Right lobe of liver (tissue), 6 donors: ENCODE measurements at regions not wholly inside any gene's neighbourhood (a gene's known extent, or its start where the extent isn't known, plus 50 kb on each side); places are given as distances from the start of the nearest gene placed in this dataset.

Source experiments
- ATAC-seq, 4 donors: fragments of 200-7000 bp; cut with Tn5 transposase; one replicate each; pipeline ENCODE4 v1.9.1; 2020; ENCODE audit warnings: mild to moderate bottlenecking in 4 of 4, moderate library complexity in 4 of 4
- DNase-seq, 3 donors: peaks; one replicate each; pipeline ENCODE4 v3.0.0-alpha.2; 2020
- H3K27ac ChIP-seq, 3 donors: fragments of 200-600 bp; one replicate each; pipeline ENCODE4 v1.8.0; 2022
- H3K27me3 ChIP-seq, 2 donors: fragments of 200-600 bp; one replicate each; pipeline ENCODE4 v1.8.0; 2022
- H3K36me3 ChIP-seq, 4 donors: fragments of 200-600 bp; sonication (generic) in 1 of 4; one replicate each; pipeline versions ENCODE4 v1.5.1 to v1.8.0; 2017 to 2022; ENCODE audit warnings: control low read depth in 1 of 4
- H3K4me1 ChIP-seq, 4 donors: fragments of 200-600 bp; sonication (generic) in 1 of 4; one replicate each; pipeline versions ENCODE4 v1.5.1 to v1.8.0; 2017 to 2022; ENCODE audit warnings: control low read depth in 1 of 4
- H3K4me3 ChIP-seq, 3 donors: fragments of 200-600 bp; one replicate each; pipeline ENCODE4 v1.8.0; 2022
- H3K9me3 ChIP-seq, 4 donors: fragments of 200-600 bp; sonication (generic) in 1 of 4; one replicate each; pipeline versions ENCODE4 v1.5.1 to v1.8.0; 2017 to 2022; ENCODE audit warnings: control low read depth in 1 of 4
- POLR2A ChIP-seq: fragments of 450-650 bp; IDR thresholded peaks from one replicate; pipeline ENCODE4 v1.6.1; 2017; ENCODE audit warnings: antibody characterized with exemption, mild to moderate bottlenecking
- WGBS: methylation state at CpG from one replicate; pipeline ENCODE4 v1.1.6; 2018; ENCODE audit warnings: low coverage, low lambda C conversion rate; ENCODE audit not compliant: insufficient coverage; ENCODE audit errors: missing lambda C conversion rate; 5-methylcytosine and 5-hydroxymethylcytosine counted together
- intact Hi-C, 2 donors: fragments of 100-400 bp; cut with DNase I; formaldehyde crosslinking; loops; one replicate each; pipeline versions ENCODE4 v1.11.2 to v1.14.1; 2022
- TF ChIP-seq, protein P1 (sequence below), 4 donors: fragments of 200-600 bp in 3 of 4; fragments of 450-650 bp in 1 of 4; IDR thresholded peaks; one replicate each; pipeline versions ENCODE4 v1.5.1 to v1.8.0; 2016 to 2022; ENCODE audit warnings: antibody characterized with exemption in 4 of 4, mild to moderate bottlenecking in 2 of 4
- donor health status: DM: no; HTN: yes; CAD: no.
- donor health status: DM: no; HTN: no; CAD: no.
- donor health status: DM: no; HTN: no; CAD: no.
- donor health status: DM: no; HTN: yes; CAD: no.
- donor health status: DM: no; HTN: yes; CAD: no.

GRCh38 chr15:61687124-61687523, 373.1 kb downstream of the VPS13C start:
- ATAC-seq = no peak
- Histone ChIP-seq H3K36me3 (no peaks in the 10 kb centered on the region), H3K9me3 (no peaks in the 10 kb centered on the region), H3K4me3 (no peak overlapping the region), H3K4me1 (peaks cover 0 to 28% (median 0%) of the 10 kb centered on the region in 4 donors), H3K27me3 (no peaks in the 10 kb centered on the region), H3K27ac (no peak overlapping the region)
- TF ChIP-seq POLR2A = no peak
- TF ChIP-seq, protein P1, sequence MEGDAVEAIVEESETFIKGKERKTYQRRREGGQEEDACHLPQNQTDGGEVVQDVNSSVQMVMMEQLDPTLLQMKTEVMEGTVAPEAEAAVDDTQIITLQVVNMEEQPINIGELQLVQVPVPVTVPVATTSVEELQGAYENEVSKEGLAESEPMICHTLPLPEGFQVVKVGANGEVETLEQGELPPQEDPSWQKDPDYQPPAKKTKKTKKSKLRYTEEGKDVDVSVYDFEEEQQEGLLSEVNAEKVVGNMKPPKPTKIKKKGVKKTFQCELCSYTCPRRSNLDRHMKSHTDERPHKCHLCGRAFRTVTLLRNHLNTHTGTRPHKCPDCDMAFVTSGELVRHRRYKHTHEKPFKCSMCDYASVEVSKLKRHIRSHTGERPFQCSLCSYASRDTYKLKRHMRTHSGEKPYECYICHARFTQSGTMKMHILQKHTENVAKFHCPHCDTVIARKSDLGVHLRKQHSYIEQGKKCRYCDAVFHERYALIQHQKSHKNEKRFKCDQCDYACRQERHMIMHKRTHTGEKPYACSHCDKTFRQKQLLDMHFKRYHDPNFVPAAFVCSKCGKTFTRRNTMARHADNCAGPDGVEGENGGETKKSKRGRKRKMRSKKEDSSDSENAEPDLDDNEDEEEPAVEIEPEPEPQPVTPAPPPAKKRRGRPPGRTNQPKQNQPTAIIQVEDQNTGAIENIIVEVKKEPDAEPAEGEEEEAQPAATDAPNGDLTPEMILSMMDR (IDR thresholded peaks at IDR 0.05) = no peak
- DNase-seq = no peak
- 37% methylated on average over 3 of the region's 6 CpGs for WGBS
- intact Hi-C loops = no loop called here

DNA sequence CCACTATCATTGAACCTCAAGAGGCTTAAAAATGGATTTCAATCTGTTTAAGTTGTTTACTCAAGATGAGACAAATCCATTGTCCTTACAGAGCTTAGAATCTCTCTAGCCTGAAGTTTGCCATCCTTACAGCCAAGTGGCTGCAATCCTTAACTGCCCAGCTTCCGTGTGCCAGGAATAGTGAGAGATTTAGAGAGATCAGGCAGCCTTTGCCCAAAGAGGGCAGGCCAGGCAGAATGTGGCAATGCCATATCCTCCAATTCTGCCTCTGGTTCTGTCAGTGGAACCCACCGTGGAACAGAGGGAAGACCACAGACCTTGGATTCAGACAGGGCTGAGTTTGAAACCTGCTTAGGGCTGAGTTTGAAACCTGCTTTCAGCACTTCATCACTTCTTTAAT, 374.3 kb downstream of the VPS13C start:
- Histone ChIP-seq H3K27ac (no peak overlapping the region), H3K4me1 (peaks cover 0 to 28% (median 0%) of the 10 kb centered on the region in 4 donors), H3K4me3 (no peak overlapping the region), H3K36me3 (no peaks in the 10 kb centered on the region), H3K9me3 (no peaks in the 10 kb centered on the region), H3K27me3 (no peaks in the 10 kb centered on the region)
- ATAC-seq (peak in 2 of 4 donors; percentile 45 to 50), DNase-seq (no peak)
- TF ChIP-seq, protein P1 (IDR thresholded peaks at IDR 0.05) = no peak
- no peak for TF ChIP-seq POLR2A
- intact Hi-C loops = no loop called here
- WGBS = 63% methylated on average over 2 of the region's 2 CpGs

GRCh38 chr15:61685534-61685933, 374.7 kb downstream of the VPS13C start:
- ATAC-seq (peak in 3 of 4 donors; percentile 73 to 82 (median 78)), DNase-seq (no peak)
- WGBS = 23% methylated on average over 3 of the region's 4 CpGs
- Histone ChIP-seq H3K9me3 (no peaks in the 10 kb centered on the region), H3K27ac (no peak overlapping the region), H3K4me1 (peaks cover 0 to 28% (median 0%) of the 10 kb centered on the region in 4 donors), H3K4me3 (no peak overlapping the region), H3K36me3 (no peaks in the 10 kb centered on the region), H3K27me3 (no peaks in the 10 kb centered on the region)
- TF ChIP-seq POLR2A = no peak
- TF ChIP-seq, protein P1 (IDR thresholded peaks at IDR 0.05) = no peak
- intact Hi-C loops = no loop called here

GRCh38 chr15:61684749-61685467, 375.3 kb downstream of the VPS13C start:
- no peak for TF ChIP-seq POLR2A
- TF ChIP-seq, protein P1 (IDR thresholded peaks at IDR 0.05) = no peak
- DNase-seq (no peak), ATAC-seq (peak in 3 of 4 donors; percentile 78 to 92 (median 87))
- no peaks in the 10 kb centered on the region for H3K36me3 ChIP-seq
- H3K4me1 ChIP-seq = peaks cover 0 to 28% (median 0%) of the 10 kb centered on the region in 4 donors
- H3K9me3 ChIP-seq = no peaks in the 10 kb centered on the region
- 76% methylated on average over 2 of the region's 2 CpGs for WGBS
- no peak overlapping the region for H3K4me3 ChIP-seq
- no peak overlapping the region for H3K27ac ChIP-seq
- no peaks in the 10 kb centered on the region for H3K27me3 ChIP-seq
- intact Hi-C loops = no loop called here
